HepG2 (cell line): ENCODE measurements at regions not wholly inside any gene's neighbourhood (a gene's known extent, or its start where the extent isn't known, plus 50 kb on each side); places are given as distances from the start of the nearest gene placed in this dataset.

ENCODE experiments used
- ARID5B ChIP-seq: IDR thresholded peaks from 2 replicates; pipeline ENCODE4 v1.4.0; 2020; ENCODE audit warnings: mild to moderate bottlenecking, missing genetic modification reagents
- ATF2 ChIP-seq: sonication (generic); formaldehyde crosslinking; IDR thresholded peaks from 2 replicates; pipeline ENCODE4 v1.4.0; 2020; ENCODE audit warnings: missing genetic modification reagents
- ATM ChIP-seq: fragments of 450-650 bp; IDR thresholded peaks from 2 replicates; pipeline ENCODE4 v1.7.1; 2017; ENCODE audit warnings: mild to moderate bottlenecking, borderline replicate concordance
- CBX5 ChIP-seq: sonication (generic); formaldehyde crosslinking; IDR thresholded peaks from 2 replicates; pipeline ENCODE4 v1.4.0; 2020; ENCODE audit warnings: missing genetic modification reagents, borderline replicate concordance
- CREB1 ChIP-seq, 2 experiments: fragments of 450-650 bp in 1 of 2; IDR thresholded peaks; 2 replicates each; pipeline ENCODE4 v1.6.1; 2016 to 2017; ENCODE audit warnings: control low read depth in 1 of 2, mild to moderate bottlenecking in 1 of 2, missing compliant biosample characterization in 1 of 2, missing genetic modification characterization in 1 of 2
- ETS1 ChIP-seq: sonication (generic); formaldehyde crosslinking; IDR thresholded peaks from 2 replicates; pipeline ENCODE4 v1.4.0; 2020; ENCODE audit warnings: missing genetic modification reagents
- MATR3 ChIP-seq: sonication (generic); formaldehyde crosslinking; IDR thresholded peaks from 2 replicates; pipeline ENCODE4 v1.4.0; 2020; ENCODE audit warnings: missing genetic modification reagents
- MTA1 ChIP-seq: sonication (generic); formaldehyde crosslinking; IDR thresholded peaks from 2 replicates; pipeline ENCODE4 v1.4.0; 2020; ENCODE audit warnings: missing genetic modification reagents, mild to moderate bottlenecking, borderline replicate concordance
- RNF2 ChIP-seq: fragments of 450-650 bp; conservative IDR thresholded peaks from 2 replicates; pipeline ENCODE4 v1.6.1; 2016; ENCODE audit warnings: low read depth
- SIX1 ChIP-seq: sonication (generic); formaldehyde crosslinking; IDR thresholded peaks from 2 replicates; pipeline ENCODE4 v1.4.0; 2020; ENCODE audit warnings: missing genetic modification reagents, borderline replicate concordance
- SOX13 ChIP-seq, 3 experiments: fragments of 450-650 bp in 1 of 3; sonication (generic) in 1 of 3; formaldehyde crosslinking in 1 of 3; IDR thresholded peaks in 2 of 3; conservative IDR thresholded peaks in 1 of 3; 2 replicates each; pipeline versions ENCODE4 v1.5.0 to v1.6.1; 2016 to 2020; ENCODE audit warnings: antibody characterized with exemption in 1 of 3, mild to moderate bottlenecking in 1 of 3, missing compliant biosample characterization in 1 of 3, missing genetic modification reagents in 1 of 3, moderate library complexity in 1 of 3
- ZNF160 ChIP-seq: sonication (generic); formaldehyde crosslinking; IDR thresholded peaks from 2 replicates; pipeline ENCODE4 v1.8.0; 2022; ENCODE audit warnings: mild to moderate bottlenecking, inconsistent platforms, missing genetic modification reagents
- ZNF513 ChIP-seq: sonication (generic); formaldehyde crosslinking; conservative IDR thresholded peaks from 2 replicates; pipeline ENCODE4 v1.5.0; 2020; ENCODE audit warnings: missing genetic modification reagents
- ZNF770 ChIP-seq: sonication (generic); formaldehyde crosslinking; IDR thresholded peaks from 2 replicates; pipeline ENCODE4 v1.5.0; 2020; ENCODE audit warnings: mild to moderate bottlenecking, missing genetic modification reagents
- ZNF841 ChIP-seq: sonication (generic); formaldehyde crosslinking; IDR thresholded peaks from 2 replicates; pipeline ENCODE4 v1.8.1; 2023; ENCODE audit warnings: missing genetic modification reagents, borderline replicate concordance
- ZSCAN31 ChIP-seq: sonication (generic); formaldehyde crosslinking; IDR thresholded peaks from 2 replicates; pipeline ENCODE4 v1.5.0; 2020; ENCODE audit warnings: low read depth, mild to moderate bottlenecking, missing genetic modification reagents

GRCh38 chr1:212228591-212229119 is 56.6 kb upstream of the PPP2R5A start (continued):
- TF ChIP-seq ZNF841 (CRISPR knock-in tag), result no peak
- no peak for TF ChIP-seq ZNF160 (CRISPR knock-in tag)
- TF ChIP-seq RNF2, result no peak
- TF ChIP-seq ZSCAN31 (CRISPR knock-in tag), result no peak
- TF ChIP-seq MTA1, result no peak; the same call in 1 of the 2 replicates
- TF ChIP-seq MATR3 (CRISPR knock-in tag), result no peak
- no peak for TF ChIP-seq ZNF513 (CRISPR knock-in tag)
- TF ChIP-seq CBX5, result peak; percentile 50; the same call in 1 of the 2 replicates
- TF ChIP-seq ETS1, result no peak
- peak; percentile 31; the same call in 1 of the 2 replicates for TF ChIP-seq CREB1 (IDR thresholded peaks at IDR 0.05)
- peak; percentile 67 for TF ChIP-seq CREB1 (CRISPR knock-in tag; IDR thresholded peaks at IDR 0.05)
- no peak for TF ChIP-seq SIX1 (CRISPR knock-in tag)
- TF ChIP-seq ARID5B (CRISPR knock-in tag), result peak; percentile 93
- no peak for TF ChIP-seq SOX13 (IDR thresholded peaks at IDR 0.05)
- peak in 1 of 2 experiments; percentile 76; a peak in 2 of 4 replicates for TF ChIP-seq SOX13 (CRISPR knock-in tag; conservative IDR thresholded peaks at IDR 0.05 in 1 of 2, IDR thresholded peaks at IDR 0.05 in 1 of 2)
- TF ChIP-seq ZNF770 (CRISPR knock-in tag), result no peak
- no peak for TF ChIP-seq ATM
- no peak; the same call in 1 of the 2 replicates for TF ChIP-seq ATF2 (CRISPR knock-in tag)
